GM23338 (cell line): ENCODE measurements at regions not wholly inside any gene's neighbourhood (a gene's known extent, or its start where the extent isn't known, plus 50 kb on each side); places are given as distances from the start of the nearest gene placed in this dataset.

ENCODE experiments used
- ATAC-seq: fragments of 200-7000 bp; cut with Tn5 transposase; 3 replicates; pipeline ENCODE4 v1.9.1; 2020
- DNase-seq: peaks from one replicate; pipeline ENCODE4 v3.0.0-alpha.2; 2015; ENCODE audit warnings: low spot score
- H2AFZ ChIP-seq: fragments of 200-600 bp; sonication (generic); 2 replicates; pipeline ENCODE4 v1.8.0; 2016; ENCODE audit warnings: antibody characterized with exemption, mild to moderate bottlenecking, moderate library complexity
- H3F3A ChIP-seq: fragments of 200-600 bp; sonication (generic); replicated peaks from 2 replicates; pipeline ENCODE4 v1.8.0; 2017; ENCODE audit warnings: antibody characterized with exemption, mixed run types, low read depth
- H3K27ac ChIP-seq: fragments of 200-600 bp; sonication (generic); 2 replicates; pipeline ENCODE4 v1.6.1; 2016; ENCODE audit warnings: low read depth
- H3K27me3 ChIP-seq: fragments of 200-600 bp; sonication (generic); 2 replicates; pipeline ENCODE4 v1.8.0; 2016; ENCODE audit warnings: mild to moderate bottlenecking, mixed run types, moderate library complexity; ENCODE audit not compliant: insufficient read depth
- H3K36me3 ChIP-seq: fragments of 200-600 bp; sonication (generic); 2 replicates; pipeline ENCODE4 v1.8.0; 2016; ENCODE audit warnings: mild to moderate bottlenecking; ENCODE audit not compliant: insufficient read depth
- H3K4me1 ChIP-seq: fragments of 200-600 bp; sonication (generic); 2 replicates; pipeline ENCODE4 v1.8.0; 2016; ENCODE audit warnings: mild to moderate bottlenecking, moderate library complexity; ENCODE audit not compliant: insufficient read depth
- H3K4me2 ChIP-seq: fragments of 200-600 bp; sonication (generic); 2 replicates; pipeline ENCODE4 v1.7.1; 2017; ENCODE audit warnings: mixed run types
- H3K4me3 ChIP-seq: fragments of 200-600 bp; sonication (generic); 2 replicates; pipeline ENCODE4 v1.6.1; 2016; ENCODE audit warnings: mixed run types
- H3K79me2 ChIP-seq: fragments of 200-600 bp; sonication (generic); replicated peaks from 2 replicates; pipeline ENCODE4 v1.8.0; 2017; ENCODE audit warnings: mild to moderate bottlenecking; ENCODE audit not compliant: insufficient read depth
- H3K9me2 ChIP-seq: fragments of 200-600 bp; sonication (generic); 2 replicates; pipeline ENCODE4 v1.8.0; 2017; ENCODE audit not compliant: insufficient read depth
- H4K20me1 ChIP-seq: fragments of 200-600 bp; sonication (generic); replicated peaks from 2 replicates; pipeline ENCODE4 v1.8.0; 2017; ENCODE audit warnings: mild to moderate bottlenecking; ENCODE audit not compliant: insufficient read depth
- H3K27ac Mint-ChIP-seq: 2 replicates; pipeline ENCODE4 v1.8.0; 2020; ENCODE audit warnings: inconsistent platforms, mild to moderate bottlenecking, moderate library complexity, mixed read lengths
- H3K27me3 Mint-ChIP-seq: 3 replicates; pipeline ENCODE4 v1.8.0; 2022; ENCODE audit warnings: low read depth, mild to moderate bottlenecking, moderate library complexity, mixed read lengths, inconsistent platforms; ENCODE audit not compliant: insufficient read depth, poor library complexity
- H3K36me3 Mint-ChIP-seq: 3 replicates; pipeline ENCODE4 v1.8.0; 2021; ENCODE audit warnings: low read depth, mild to moderate bottlenecking, inconsistent platforms, moderate library complexity, mixed read lengths
- H3K4me1 Mint-ChIP-seq: 3 replicates; pipeline ENCODE4 v1.8.0; 2020; ENCODE audit warnings: mild to moderate bottlenecking, inconsistent platforms, mixed read lengths
- H3K4me3 Mint-ChIP-seq: 3 replicates; pipeline ENCODE4 v1.8.0; 2021; ENCODE audit warnings: moderate library complexity, mild to moderate bottlenecking, inconsistent platforms, mixed read lengths
- H3K9me3 Mint-ChIP-seq: 3 replicates; pipeline ENCODE4 v1.8.0; 2020; ENCODE audit warnings: moderate library complexity, mild to moderate bottlenecking, inconsistent platforms, mixed read lengths
- CREB1 ChIP-seq: fragments of 250-450 bp; sonication (Bioruptor Pico); IDR thresholded peaks from 2 replicates; pipeline ENCODE4 v1.5.0; 2020; ENCODE audit warnings: low read depth, mild to moderate bottlenecking, moderate library complexity
- CTCF ChIP-seq, 2 experiments: fragments of 200-600 bp in 1 of 2; sonication (generic) in 1 of 2; conservative IDR thresholded peaks; 2 replicates each; pipeline versions ENCODE4 v1.5.1 to v1.6.1; 2016 to 2017; ENCODE audit warnings: antibody characterized with exemption in 2 of 2, low read depth in 2 of 2, mild to moderate bottlenecking in 2 of 2, moderate library complexity in 1 of 2
- EZH2 ChIP-seq: fragments of 200-600 bp; sonication (generic); IDR thresholded peaks from one replicate; pipeline ENCODE4 v1.8.0; 2017; ENCODE audit warnings: antibody characterized with exemption, mild to moderate bottlenecking, low read depth; ENCODE audit not compliant: unreplicated experiment
- EZH2phosphoT487 ChIP-seq: fragments of 200-600 bp; sonication (generic); IDR thresholded peaks from one replicate; pipeline ENCODE4 v1.8.1; 2018; ENCODE audit warnings: antibody characterized with exemption; ENCODE audit not compliant: unreplicated experiment
- JUNB ChIP-seq: IDR thresholded peaks from one replicate; pipeline ENCODE4 v1.6.1; 2016; ENCODE audit warnings: antibody characterized with exemption; ENCODE audit not compliant: unreplicated experiment
- NANOG ChIP-seq: IDR thresholded peaks from 2 replicates; pipeline ENCODE4 v1.6.1; 2016; ENCODE audit warnings: antibody characterized with exemption, borderline replicate concordance
- POLR2AphosphoS5 ChIP-seq: IDR thresholded peaks from 2 replicates; pipeline ENCODE4 v1.6.1; 2016; ENCODE audit warnings: antibody characterized with exemption, low read depth
- REST ChIP-seq: IDR thresholded peaks from one replicate; pipeline ENCODE4 v1.6.1; 2018; ENCODE audit warnings: antibody characterized with exemption; ENCODE audit not compliant: unreplicated experiment
- STAT1 ChIP-seq: IDR thresholded peaks from one replicate; pipeline ENCODE4 v1.6.1; 2016; ENCODE audit warnings: antibody characterized with exemption; ENCODE audit not compliant: unreplicated experiment
- ZNF114 ChIP-seq: fragments of 250-450 bp; sonication (Bioruptor Pico); IDR thresholded peaks from 2 replicates; pipeline ENCODE4 v1.5.0; 2020; ENCODE audit warnings: mild to moderate bottlenecking, moderate library complexity
- ZNF331 ChIP-seq: fragments of 250-450 bp; sonication (Bioruptor Pico); IDR thresholded peaks from 2 replicates; pipeline ENCODE4 v1.5.0; 2020; ENCODE audit warnings: low read depth, mild to moderate bottlenecking, moderate library complexity
- ZNF462 ChIP-seq: fragments of 250-450 bp; sonication (Bioruptor Pico); IDR thresholded peaks from 2 replicates; pipeline ENCODE4 v1.5.0; 2020; ENCODE audit warnings: mild to moderate bottlenecking, moderate library complexity

- no peak for TF ChIP-seq ZNF462 (CRISPR knock-in tag)
- TF ChIP-seq REST = no peak
- TF ChIP-seq CTCF (conservative IDR thresholded peaks at IDR 0.05; ENCODE audit: low read depth in 2 of 2) = no peak
- no peak for TF ChIP-seq ZNF331 (CRISPR knock-in tag)
- no peak for TF ChIP-seq NANOG
- no peak for TF ChIP-seq ZNF114 (CRISPR knock-in tag)
- no peak for TF ChIP-seq POLR2AphosphoS5
- no peak for TF ChIP-seq CREB1
- TF ChIP-seq STAT1 = no peak
- no peak for TF ChIP-seq JUNB
- TF ChIP-seq EZH2 = no peak
- no peak for TF ChIP-seq EZH2phosphoT487
- Mint-ChIP-seq H3K4me1 (no peaks in the 10 kb centered on the region), H3K27ac (no peak overlapping the region), H3K4me3 (no peak overlapping the region), H3K9me3 (no peaks in the 10 kb centered on the region), H3K27me3 (no peaks in the 10 kb centered on the region), H3K36me3 (no peaks in the 10 kb centered on the region)
- Histone ChIP-seq H2AFZ (peak overlapping the region; percentile 59; the same call in 1 of the 2 replicates), H3K4me3 (no peak overlapping the region), H3K4me1 (no peaks in the 10 kb centered on the region), H3F3A (no peaks in the 10 kb centered on the region), H3K36me3 (no peaks in the 10 kb centered on the region), H4K20me1 (no peaks in the 10 kb centered on the region), H3K79me2 (no peaks in the 10 kb centered on the region), H3K27me3 (no peaks in the 10 kb centered on the region), H3K27ac (no peak overlapping the region), H3K4me2 (no peak overlapping the region), H3K9me2 (peaks cover 3% of the 10 kb centered on the region; the same call in 1 of the 2 replicates)
- ATAC-seq (no peak), DNase-seq (no peak)
Measured at GRCh38 chr9:111148052-111149017, 110.1 kb upstream of the LPAR1 start.
